HCEC 1CT (cell line): ENCODE measurements at regions not wholly inside any gene's neighbourhood (a gene's known extent, or its start where the extent isn't known, plus 50 kb on each side); places are given as distances from the start of the nearest gene placed in this dataset.
"Not testable (repeated sequence)": the region's sequence is repeated elsewhere in the genome, so short reads cannot be mapped to it uniquely, and the experiment has no call there.

Experiments
- DNase-seq: peaks from one replicate; pipeline ENCODE4 v3.0.0-alpha.2; 2017

GRCh38 chr3:110969229-110970211 lies 102.1 kb upstream of the NECTIN3 start:
- peak; percentile 7 for DNase-seq

GRCh38 chr3:110971010-110971601 lies 100.5 kb upstream of the NECTIN3 start:
- no peak for DNase-seq

GRCh38 chr3:110973263-110973895 lies 98.2 kb upstream of the NECTIN3 start:
- no peak for DNase-seq

GRCh38 chr3:110974902-110975301 lies 96.7 kb upstream of the NECTIN3 start:
- no peak for DNase-seq

GRCh38 chr3:110984456-110985250 lies 87.0 kb upstream of the NECTIN3 start:
- no peak for DNase-seq

- no peak for DNase-seq
Observed at GRCh38 chr3:110989446-110989845, 82.2 kb upstream of the NECTIN3 start.

GRCh38 chr3:110995461-110996231 lies 76.0 kb upstream of the NECTIN3 start:
- DNase-seq = peak; percentile 65

GRCh38 chr3:110998766-110999165 lies 72.8 kb upstream of the NECTIN3 start:
- not testable (repeated sequence) for DNase-seq

GRCh38 chr3:111006485-111006884 lies 65.1 kb upstream of the NECTIN3 start:
- DNase-seq = not testable (repeated sequence)

GRCh38 chr3:111012388-111013248 lies 59.0 kb upstream of the NECTIN3 start:
- peak; percentile 39 for DNase-seq
